GM19395 (cell line): ENCODE measurements at regions not wholly inside any gene's neighbourhood (a gene's known extent, or its start where the extent isn't known, plus 50 kb on each side); places are given as distances from the start of the nearest gene placed in this dataset.
"Not testable (repeated sequence)": the region's sequence is repeated elsewhere in the genome, so short reads cannot be mapped to it uniquely, and the experiment has no call there.

Experiments used
- ATAC-seq: cut with Tn5 transposase; IDR thresholded peaks from one replicate; pipeline ENCODE4 v1.9.1; 2021; ENCODE audit warnings: mild to moderate bottlenecking, moderate library complexity; ENCODE audit not compliant: unreplicated experiment

DNA sequence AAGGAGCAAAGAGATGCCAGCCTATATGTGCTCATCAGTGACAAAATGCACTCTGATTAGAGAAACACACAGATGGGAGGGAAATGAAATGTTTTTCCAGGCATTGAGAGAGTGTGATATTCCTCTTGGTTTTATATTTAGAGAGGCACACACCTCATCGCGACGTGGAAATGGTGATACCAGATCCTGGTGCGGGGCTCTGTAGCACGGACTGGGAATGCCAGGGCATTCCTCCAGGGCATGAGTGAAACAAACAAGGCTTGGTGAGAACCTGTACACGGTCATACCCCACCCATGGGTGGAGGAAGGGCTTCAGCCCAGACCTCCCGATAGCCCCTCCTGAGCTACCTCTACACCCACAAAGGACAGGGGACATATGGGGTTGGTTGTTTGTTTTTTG is 280.2 kb downstream of the C16orf95 start:
- ATAC-seq = no peak

DNA sequence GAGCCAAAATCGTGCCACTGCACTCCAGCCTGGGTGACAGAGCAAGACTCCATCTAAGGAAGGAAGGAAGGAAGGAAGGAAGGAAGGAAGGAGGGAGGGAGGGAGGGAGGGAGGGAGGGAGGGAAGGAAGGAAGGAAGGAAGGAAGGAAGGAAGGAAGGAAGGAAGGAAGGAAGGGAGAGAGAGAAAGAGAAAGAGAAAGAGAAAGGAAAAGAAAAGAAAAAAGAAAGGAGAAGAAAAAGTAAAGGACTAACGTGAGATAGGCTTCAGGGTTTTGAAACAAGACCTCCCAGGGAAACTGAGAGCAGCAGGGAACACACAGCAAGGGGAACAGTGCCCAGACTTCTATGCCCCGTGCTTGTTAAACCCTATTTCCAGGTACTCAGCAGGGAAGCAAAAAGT is 278.7 kb downstream of the C16orf95 start:
- not testable (repeated sequence) for ATAC-seq

DNA sequence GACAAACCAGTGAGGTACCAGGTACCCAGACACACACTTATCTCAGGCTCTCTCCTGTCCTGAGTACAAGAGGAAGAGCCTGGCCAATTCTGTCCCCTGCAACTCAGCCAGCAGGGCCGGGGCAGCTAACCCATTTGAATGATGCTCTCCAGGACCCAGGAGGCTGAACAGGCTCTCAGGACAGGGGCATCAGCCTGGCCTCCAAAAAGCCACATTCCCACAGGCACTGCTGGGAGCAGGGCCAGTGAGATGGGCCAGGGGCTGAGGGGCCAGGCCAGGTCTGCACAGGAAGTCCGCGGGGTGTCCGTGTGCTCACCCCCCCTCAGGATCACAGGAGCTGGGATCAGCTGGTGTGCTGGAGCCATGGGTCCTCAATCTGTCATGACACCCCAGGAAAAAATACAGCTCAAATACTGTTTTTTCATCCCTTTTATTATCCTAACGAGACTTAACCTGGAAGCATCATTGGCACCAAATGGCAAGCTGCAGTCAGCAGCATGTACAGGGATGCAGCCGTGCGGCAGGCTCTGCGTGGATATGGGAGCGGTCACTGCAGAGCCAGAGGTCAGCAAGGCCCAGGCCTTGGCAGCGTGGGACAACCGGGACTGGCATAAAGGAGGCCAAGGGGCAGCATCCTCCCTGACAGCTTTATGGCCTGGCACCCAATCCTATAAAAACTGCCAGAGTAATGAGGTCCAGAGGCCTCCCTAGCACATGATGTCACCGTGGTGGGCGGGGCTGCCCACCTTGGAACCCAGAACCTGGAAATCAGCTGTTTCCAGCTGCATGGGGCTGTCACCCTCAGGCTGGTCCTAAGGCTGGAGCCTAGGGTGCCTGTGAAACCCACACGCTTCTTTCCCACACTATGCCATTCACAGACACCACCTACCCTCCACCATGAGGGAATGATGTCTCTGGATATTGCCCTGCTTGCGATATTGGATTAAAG is 276.7 kb downstream of the C16orf95 start:
- no peak for ATAC-seq

DNA sequence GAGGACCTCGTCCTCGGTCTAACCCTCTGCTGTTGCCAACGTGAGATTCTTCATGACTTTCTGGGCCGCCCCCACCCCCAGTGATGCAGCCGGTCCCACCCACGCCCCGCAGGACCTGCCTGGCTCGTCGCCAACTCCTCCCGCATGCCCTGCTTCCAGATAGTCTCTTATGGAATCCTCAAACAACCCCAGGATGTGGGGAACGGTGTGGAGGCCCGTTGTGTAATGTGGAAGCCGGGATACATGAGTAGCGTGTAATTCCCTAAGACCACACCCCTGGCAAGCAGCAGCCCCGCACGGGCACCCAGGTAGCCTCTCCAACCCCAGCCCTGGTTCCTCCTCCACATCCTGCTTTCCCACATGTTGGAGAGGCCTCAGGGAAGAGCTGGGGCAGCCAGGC is 275.9 kb downstream of the C16orf95 start:
- ATAC-seq = no peak

DNA sequence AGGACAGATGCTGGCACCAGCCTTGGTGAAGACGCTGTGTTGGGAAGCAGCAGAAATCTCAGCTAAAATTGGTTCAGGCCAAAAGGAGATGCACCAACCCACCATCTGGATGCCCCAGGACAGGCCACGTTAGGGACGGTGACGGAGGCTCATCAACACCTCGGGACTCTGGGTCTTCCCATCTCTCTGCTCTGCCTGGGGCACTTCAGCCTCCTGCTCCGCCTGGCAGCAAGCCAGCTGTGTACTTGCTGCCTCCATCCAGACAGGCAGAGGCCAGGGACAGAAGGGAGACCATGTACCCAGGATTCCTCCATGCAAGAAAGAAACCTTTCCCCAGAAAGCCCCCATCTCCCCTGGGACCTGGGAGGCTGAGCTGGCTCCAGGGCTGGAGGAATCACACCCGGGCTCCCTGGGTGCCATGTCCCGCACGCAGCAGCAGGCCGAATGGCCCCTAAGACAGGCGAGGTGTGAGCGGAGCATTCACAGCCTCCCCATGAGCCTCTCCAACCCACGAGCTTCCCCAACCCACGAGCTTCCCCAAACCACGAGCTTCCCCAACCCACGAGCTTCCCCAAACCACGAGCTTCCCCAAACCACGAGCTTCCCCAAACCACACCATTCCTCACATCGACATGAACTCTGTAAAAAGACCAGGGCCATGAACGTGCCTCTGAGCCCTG is 274.5 kb downstream of the C16orf95 start:
- no peak for ATAC-seq

DNA sequence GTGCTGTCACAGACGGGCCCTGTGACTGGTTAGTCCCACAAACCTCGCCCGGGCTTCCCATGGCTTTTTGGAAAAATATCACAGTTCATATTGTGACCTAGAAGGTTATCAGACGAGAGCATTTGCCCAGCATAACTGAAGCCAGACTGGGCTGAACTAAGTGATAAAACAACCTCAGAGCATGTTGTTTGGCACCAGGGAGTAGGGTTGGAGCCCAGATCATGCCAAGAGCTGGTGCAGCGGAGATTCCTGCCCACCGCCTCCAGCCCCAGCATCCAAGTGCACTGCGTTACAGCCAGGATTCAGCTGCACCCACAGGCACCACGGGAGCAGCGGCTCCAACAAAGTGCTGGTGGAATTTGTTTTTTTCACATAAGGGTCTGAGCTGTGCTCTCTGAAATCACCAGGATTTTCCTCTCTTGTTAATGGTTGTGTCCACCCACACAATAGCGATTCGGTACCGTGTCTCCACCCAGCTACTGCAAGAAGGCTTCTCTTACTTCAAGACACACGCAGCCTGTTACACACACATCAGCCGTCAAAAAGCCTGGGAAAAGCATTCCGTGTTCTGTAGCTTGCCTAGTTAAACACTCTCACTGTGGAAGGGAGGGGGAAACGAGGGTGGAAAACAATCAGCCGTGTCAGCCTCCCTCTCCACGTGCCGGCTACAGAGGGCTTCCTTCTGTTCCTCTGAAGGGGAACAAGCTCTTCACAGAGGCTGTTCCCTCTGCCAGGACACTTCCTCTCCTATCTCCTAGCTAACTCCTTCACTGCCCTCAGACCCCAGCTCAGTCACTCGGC is 273.8 kb downstream of the C16orf95 start:
- ATAC-seq = no peak

DNA sequence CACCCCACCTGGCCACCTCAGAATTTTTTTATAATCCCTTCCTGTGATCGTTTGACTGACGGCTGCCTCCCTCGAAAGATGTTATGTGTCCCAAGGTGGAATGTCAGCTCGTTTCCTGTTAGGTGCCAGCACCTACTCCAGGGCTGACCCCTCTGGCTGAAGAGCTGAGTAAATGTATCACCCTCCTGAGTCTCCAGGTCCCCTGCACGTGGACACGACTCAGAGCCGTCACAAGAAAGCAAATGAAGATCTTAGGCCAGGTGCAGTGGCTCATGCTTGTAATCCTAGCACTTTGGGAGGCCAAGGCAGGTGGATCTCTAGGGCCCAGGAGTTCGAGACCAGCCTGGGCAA is 273.2 kb downstream of the C16orf95 start:
- ATAC-seq = no peak

DNA sequence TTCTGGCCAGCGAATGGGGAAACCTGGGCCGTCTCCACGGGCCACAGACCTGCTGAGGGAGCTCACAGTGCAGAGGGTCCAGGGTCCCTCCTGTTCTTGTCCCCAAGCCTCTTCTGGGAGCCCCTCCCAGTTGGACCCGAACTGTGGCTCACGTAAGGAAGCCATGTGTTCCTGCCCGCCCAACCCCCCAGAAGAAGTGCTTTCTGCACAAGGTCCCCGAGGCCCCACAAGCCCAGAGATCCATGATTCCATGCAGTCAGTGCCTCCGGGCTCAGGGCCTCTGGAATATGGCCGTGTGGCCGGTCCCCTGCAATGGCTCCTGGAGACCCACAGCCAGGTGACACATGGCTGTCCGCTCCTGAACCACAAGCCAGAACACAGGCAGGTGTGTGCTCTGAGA is 272.4 kb downstream of the C16orf95 start:
- no peak for ATAC-seq

DNA sequence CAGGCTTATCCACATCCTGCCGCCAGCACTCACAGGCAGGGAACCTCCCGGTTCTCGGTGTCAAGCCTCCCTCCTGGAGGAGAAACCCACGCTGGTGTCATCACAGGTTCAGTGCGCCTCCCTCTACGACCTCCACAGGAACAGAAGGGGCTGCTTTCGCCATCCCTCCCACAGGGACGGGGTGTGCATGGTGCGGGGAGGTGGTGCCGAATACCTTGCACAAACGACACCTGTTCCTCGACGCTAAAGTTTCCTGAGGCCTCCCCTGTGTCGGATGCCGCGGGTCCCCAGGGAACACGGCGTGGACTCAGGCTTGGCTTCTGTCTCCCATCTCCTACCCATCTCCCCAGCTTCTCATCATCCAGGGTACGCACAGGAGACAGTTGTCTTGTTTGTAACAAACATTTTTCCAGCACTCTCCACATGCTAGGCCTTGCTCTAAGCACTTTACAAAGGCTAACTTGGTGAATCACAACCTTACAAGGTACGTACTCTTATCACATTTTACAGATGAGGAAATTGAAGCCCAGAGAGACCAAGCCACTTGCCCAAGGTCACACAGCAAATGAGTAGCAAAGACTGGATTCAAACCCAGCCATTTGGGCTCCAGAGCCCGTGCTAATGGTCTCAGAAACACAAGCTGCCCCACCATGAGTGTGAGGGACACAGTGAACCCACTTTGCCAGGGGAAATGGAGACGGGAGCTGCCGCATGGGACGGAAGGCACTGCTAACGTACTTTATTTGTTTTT is 271.6 kb downstream of the C16orf95 start:
- ATAC-seq = no peak

DNA sequence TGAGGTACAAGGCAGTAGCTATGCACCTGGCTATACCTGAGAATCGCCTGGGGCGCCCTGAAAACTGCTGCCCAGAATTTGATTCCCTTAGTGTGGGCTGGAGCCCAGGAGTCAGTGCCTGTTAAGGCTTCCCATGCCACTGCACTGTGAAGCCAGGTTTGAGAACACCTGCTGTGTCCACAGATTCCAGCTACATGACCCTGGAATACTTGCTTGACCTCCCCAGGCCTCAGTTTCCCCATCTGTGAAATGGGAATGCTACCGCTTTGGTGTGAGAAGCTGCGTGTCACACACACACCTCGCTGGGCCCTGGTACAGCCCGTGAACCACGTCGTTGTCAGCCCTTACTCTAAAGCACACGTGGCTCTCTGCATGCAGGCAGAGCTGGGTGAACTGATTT is 271.0 kb downstream of the C16orf95 start:
- no peak for ATAC-seq

DNA sequence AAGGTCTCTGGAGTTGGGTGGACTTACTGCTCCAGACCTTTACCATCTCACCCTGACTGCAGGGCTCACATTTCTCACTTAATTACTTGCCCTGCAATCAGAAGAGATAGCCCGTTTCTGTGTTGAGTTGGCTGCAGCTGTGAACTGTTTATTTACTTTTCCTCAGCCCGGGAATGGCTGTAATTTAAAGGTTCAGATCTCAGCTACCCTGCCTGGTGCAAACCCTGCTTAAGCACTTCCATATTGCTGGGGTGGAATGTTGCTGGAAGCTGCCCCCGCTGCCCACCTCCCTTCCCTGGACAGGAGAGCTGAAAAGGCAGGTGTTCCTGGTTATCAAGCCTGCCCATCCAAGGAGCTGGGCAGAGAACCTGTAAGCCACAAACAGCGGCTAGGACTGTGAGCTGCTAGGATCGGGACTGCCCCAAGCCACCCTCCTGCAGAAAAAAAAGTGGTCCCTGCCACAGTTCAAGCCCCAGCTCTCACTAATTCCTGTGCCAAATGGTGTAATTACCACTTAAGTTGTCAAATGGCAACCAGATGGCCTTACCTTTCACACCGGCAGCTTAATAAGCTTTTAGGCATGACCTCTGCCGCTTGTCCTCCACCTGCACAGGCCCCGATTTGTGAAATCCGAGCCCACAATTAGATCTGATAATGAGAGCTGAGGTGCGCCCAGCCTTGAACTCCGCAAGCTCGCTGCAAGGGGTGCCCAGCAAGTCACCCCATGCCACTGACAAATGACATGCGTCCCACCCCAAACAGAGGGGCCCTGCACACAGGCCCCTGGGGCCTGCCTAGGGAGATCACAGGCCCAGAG is 269.8 kb downstream of the C16orf95 start:
- no peak for ATAC-seq

DNA sequence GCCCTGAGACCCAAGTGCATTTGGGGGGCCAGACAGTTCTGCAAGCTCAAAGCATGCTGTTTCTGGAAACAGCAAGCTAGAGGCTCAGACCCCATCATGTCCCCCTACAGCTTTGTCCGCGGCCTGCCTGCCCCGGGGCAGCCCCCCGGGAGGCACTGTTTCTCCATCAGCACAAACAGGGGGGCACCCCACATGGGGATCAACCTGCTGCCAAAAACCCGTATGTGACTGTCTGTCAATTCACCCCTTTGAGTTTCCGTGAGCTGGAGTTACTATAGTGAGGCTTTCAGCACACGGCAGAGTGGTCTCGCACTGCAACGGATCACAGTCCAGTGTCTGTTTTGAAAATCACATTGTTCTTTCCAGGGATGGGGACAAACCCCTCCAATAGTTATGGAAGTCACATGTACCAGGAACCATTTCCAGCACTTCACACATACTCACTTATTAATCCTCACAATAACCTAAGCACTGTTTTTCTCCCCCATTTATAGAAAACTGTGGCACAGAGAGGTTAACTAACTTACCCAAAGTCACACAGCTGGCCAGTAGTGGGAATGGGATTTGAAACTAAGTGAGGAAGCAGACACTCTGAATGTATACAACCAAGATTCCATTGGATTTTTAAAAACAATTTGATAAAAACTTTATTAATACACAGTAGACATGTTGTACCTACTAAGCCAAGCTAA is 269.0 kb downstream of the C16orf95 start:
- ATAC-seq = no peak

DNA sequence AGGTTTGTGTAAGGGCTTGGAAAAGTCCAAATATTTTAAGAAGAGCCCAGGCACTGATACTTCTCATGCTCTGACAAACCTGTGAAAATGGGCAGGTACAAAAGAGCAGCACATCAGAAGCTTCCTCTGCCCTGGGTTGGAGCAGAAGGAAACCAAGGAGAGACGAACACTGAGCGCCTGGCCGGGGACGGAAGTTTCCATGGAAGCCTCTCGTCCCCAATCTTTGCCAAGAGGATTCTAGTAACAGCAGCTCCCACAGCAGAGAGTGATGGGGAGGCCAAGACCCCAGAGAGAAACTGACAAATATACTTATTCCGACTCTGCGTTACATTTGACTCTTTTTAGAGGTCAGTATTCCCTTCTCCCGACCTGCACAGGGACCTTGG is 268.5 kb downstream of the C16orf95 start:
- ATAC-seq = no peak

DNA sequence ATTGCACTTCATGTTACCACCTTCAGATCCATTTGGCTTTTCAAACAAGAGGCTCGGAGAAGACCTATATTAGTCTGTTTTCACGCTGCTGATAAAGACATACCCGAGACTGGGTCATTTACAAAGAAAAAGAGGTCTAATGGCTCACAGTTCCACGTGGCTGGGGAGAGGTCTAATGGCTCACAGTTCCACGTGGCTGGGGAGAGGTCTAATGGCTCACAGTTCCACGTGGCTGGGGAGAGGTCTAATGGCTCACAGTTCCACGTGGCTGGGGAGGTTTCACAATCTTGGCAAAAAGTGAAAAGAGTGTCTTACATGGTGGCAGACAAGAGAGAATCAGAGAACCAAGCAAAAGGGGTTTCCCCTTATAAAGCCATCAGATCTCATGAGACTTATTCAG is 268.0 kb downstream of the C16orf95 start:
- ATAC-seq = not testable (repeated sequence)

DNA sequence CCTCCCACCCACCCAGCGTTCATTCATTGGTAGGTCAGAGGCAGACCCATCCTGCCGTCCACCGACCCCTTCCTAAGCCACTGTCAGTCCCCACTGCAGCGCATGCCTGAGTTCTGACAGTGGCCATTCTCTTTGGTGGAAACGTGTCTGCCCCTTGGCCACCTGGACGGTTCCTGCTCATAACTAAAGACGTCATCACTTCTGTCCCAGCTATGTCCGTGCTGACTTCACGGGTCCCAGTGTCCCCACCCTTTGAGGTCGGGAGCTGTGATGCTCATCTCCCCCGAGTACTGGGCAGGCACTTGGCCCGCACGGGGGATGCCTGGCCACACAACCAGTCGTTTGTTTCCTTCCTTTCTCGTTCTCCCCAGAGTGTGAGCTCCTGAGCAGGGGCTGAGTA is 267.1 kb downstream of the C16orf95 start:
- ATAC-seq = no peak

DNA sequence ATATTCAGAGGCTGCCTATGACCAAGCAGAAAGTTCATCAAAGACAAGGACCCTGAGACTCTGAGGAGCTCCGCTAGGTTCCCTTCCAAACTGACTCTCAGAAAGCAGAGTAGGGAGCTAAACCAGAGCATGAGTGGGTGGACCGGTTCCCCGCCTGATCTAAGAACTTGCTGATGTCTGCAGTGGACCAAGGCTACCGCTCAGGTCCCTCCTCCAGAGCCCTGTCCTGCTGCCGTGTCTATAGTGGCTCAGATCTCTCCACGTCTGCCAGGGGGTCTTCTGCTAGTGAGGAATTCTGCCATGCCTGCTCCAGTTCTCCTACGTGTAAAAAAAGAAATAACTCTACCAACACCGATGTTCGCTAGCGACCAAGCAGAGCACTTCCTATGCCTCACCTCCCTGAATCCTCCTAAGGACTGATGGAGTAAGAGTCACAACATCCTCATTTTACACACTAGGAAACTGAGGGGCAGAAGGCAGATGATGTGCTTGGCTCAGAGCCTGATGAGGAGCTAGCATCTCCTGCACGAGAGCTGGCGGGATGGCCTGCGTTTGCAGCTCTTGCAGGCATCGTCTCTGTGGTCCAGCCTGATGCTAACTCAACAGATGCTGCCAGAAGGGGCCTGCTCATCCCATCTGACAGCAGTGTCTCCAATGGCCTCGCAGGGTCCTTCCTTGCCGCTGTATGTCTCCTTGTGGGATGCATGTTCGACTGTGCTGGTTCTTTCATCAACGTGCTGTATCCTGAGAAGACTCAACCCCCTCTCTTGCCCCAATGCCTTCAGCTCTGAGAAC is 265.5 kb downstream of the C16orf95 start:
- no peak for ATAC-seq

DNA sequence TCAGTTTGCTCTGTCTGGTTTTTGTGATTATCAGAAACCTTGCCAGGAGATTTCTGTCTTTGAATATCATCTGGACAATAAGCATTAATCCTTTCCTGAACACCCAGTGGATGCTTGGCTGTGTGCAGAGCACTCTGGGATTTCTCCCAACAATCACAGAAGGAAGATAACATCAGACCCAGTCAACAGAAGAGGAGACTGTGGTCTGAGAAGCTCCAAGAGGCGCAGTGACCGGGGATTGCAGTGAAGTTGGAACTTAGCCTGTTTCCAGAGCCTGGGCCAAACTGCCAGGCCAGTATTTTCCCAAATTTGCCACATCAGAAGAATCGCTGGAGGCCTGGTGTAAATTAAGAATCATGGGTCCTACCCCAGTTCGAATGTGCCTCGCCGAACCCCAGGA is 264.7 kb downstream of the C16orf95 start:
- no peak for ATAC-seq
